ENCODE measurements at regions not wholly inside any gene's neighbourhood (a gene's known extent, or its start where the extent isn't known, plus 50 kb on each side); places are given as distances from the start of the nearest gene placed in this dataset.

- no peaks in the 10 kb centered on the region for H3K79me2 ChIP-seq (ENCODE audit: insufficient read depth)
- WGBS, 2 experiments (ENCODE audit: low coverage in 1 of 2, low lambda C conversion rate in 2 of 2, missing lambda C conversion rate in 2 of 2): 62 to 68% methylated on average over 5 of the region's 5 CpGs
- no peaks in the 10 kb centered on the region for H3K9me2 ChIP-seq (ENCODE audit: insufficient read depth)
- no peaks in the 10 kb centered on the region for H4K20me1 ChIP-seq (ENCODE audit: insufficient read depth)
- no peak overlapping the region for H2AFZ ChIP-seq
- H3K27me3 ChIP-seq (replicated peaks; ENCODE audit: insufficient read depth): no peaks in the 10 kb centered on the region
- no peak overlapping the region for H3K9ac ChIP-seq
- H3K4me3 ChIP-seq: no peak overlapping the region
- DNase-seq: peak; percentile 73
- peaks cover 5% of the 10 kb centered on the region; the same call in 1 of the 2 replicates for H3F3A ChIP-seq (ENCODE audit: insufficient read depth)
- H3K27ac ChIP-seq: no peak overlapping the region
- H3K4me2 ChIP-seq (ENCODE audit: unreplicated experiment): no peak overlapping the region
- TF ChIP-seq EZH2phosphoT487 (IDR thresholded peaks at IDR 0.05; ENCODE audit: insufficient read depth, low read depth) (no peak), EZH2 (IDR thresholded peaks at IDR 0.05; ENCODE audit: insufficient read depth, poor library complexity, severe bottlenecking) (no peak)
- no peaks in the 10 kb centered on the region for H3K36me3 ChIP-seq (ENCODE audit: low read depth)
- peaks cover 10% of the 10 kb centered on the region; the same call in 1 of the 2 replicates for H3K4me1 ChIP-seq (ENCODE audit: insufficient read depth)
- no peaks in the 10 kb centered on the region for H3K9me3 ChIP-seq (ENCODE audit: low read depth)
- in situ Hi-C loops (cut with MboI): no loop called here
Observed at GRCh38 chr7:17130281-17131059, 168.0 kb upstream of the AHR start.

GRCh38 chr7:17131060-17131345 lies 167.4 kb upstream of the AHR start:
- H3K79me2 ChIP-seq (ENCODE audit: insufficient read depth): no peaks in the 10 kb centered on the region
- H3K9me2 ChIP-seq (ENCODE audit: insufficient read depth): no peaks in the 10 kb centered on the region
- H2AFZ ChIP-seq: no peak overlapping the region
- no peak overlapping the region for H3K4me3 ChIP-seq
- peaks cover 5% of the 10 kb centered on the region; the same call in 1 of the 2 replicates for H3F3A ChIP-seq (ENCODE audit: insufficient read depth)
- H3K4me2 ChIP-seq (ENCODE audit: unreplicated experiment): no peak overlapping the region
- no peak overlapping the region for H3K27ac ChIP-seq
- no peaks in the 10 kb centered on the region for H3K27me3 ChIP-seq (replicated peaks; ENCODE audit: insufficient read depth)
- no peaks in the 10 kb centered on the region for H3K9me3 ChIP-seq (ENCODE audit: low read depth)
- in situ Hi-C loops (cut with MboI): no loop called here
- peaks cover 10% of the 10 kb centered on the region; the same call in 1 of the 2 replicates for H3K4me1 ChIP-seq (ENCODE audit: insufficient read depth)
- TF ChIP-seq EZH2 (IDR thresholded peaks at IDR 0.05; ENCODE audit: insufficient read depth, poor library complexity, severe bottlenecking) (no peak), EZH2phosphoT487 (IDR thresholded peaks at IDR 0.05; ENCODE audit: insufficient read depth, low read depth) (no peak)
- WGBS, 2 experiments (ENCODE audit: low coverage in 1 of 2, low lambda C conversion rate in 2 of 2, missing lambda C conversion rate in 2 of 2): 89 to 91% methylated on average over 5 of the region's 5 CpGs
- no peak for DNase-seq
- no peak overlapping the region for H3K9ac ChIP-seq
- no peaks in the 10 kb centered on the region for H4K20me1 ChIP-seq (ENCODE audit: insufficient read depth)
- H3K36me3 ChIP-seq (ENCODE audit: low read depth): no peaks in the 10 kb centered on the region

GRCh38 chr7:17131983-17132655 lies 166.3 kb upstream of the AHR start:
- TF ChIP-seq EZH2phosphoT487 (IDR thresholded peaks at IDR 0.05; ENCODE audit: insufficient read depth, low read depth) (no peak), EZH2 (IDR thresholded peaks at IDR 0.05; ENCODE audit: insufficient read depth, poor library complexity, severe bottlenecking) (no peak)
- no peak overlapping the region for H2AFZ ChIP-seq
- no peak for DNase-seq
- no peaks in the 10 kb centered on the region for H3K9me3 ChIP-seq (ENCODE audit: low read depth)
- peaks cover 10% of the 10 kb centered on the region; the same call in 1 of the 2 replicates for H3K4me1 ChIP-seq (ENCODE audit: insufficient read depth)
- H3K79me2 ChIP-seq (ENCODE audit: insufficient read depth): no peaks in the 10 kb centered on the region
- no peak overlapping the region for H3K4me3 ChIP-seq
- no peak overlapping the region for H3K9ac ChIP-seq
- H3K27me3 ChIP-seq (replicated peaks; ENCODE audit: insufficient read depth): no peaks in the 10 kb centered on the region
- no peaks in the 10 kb centered on the region for H3K36me3 ChIP-seq (ENCODE audit: low read depth)
- H3F3A ChIP-seq (ENCODE audit: insufficient read depth): peaks cover 5% of the 10 kb centered on the region; the same call in 1 of the 2 replicates
- 91 to 95% methylated on average over 6 of the region's 6 CpGs for WGBS, 2 experiments (ENCODE audit: low coverage in 1 of 2, low lambda C conversion rate in 2 of 2, missing lambda C conversion rate in 2 of 2)
- H3K4me2 ChIP-seq (ENCODE audit: unreplicated experiment): no peak overlapping the region
- H3K9me2 ChIP-seq (ENCODE audit: insufficient read depth): no peaks in the 10 kb centered on the region
- H4K20me1 ChIP-seq (ENCODE audit: insufficient read depth): no peaks in the 10 kb centered on the region
- no peak overlapping the region for H3K27ac ChIP-seq
- in situ Hi-C loops (cut with MboI): no loop called here

GRCh38 chr7:17132726-17133125 lies 165.7 kb upstream of the AHR start:
- Histone ChIP-seq H3K9me3 (ENCODE audit: low read depth) (no peaks in the 10 kb centered on the region), H4K20me1 (ENCODE audit: insufficient read depth) (no peaks in the 10 kb centered on the region), H3K4me2 (ENCODE audit: unreplicated experiment) (no peak overlapping the region), H3K4me3 (no peak overlapping the region), H3K36me3 (ENCODE audit: low read depth) (no peaks in the 10 kb centered on the region), H3K9ac (no peak overlapping the region), H3F3A (ENCODE audit: insufficient read depth) (peaks cover 5% of the 10 kb centered on the region; the same call in 1 of the 2 replicates), H3K79me2 (ENCODE audit: insufficient read depth) (no peaks in the 10 kb centered on the region), H3K4me1 (ENCODE audit: insufficient read depth) (peaks cover 10% of the 10 kb centered on the region; the same call in 1 of the 2 replicates), H3K27me3 (replicated peaks; ENCODE audit: insufficient read depth) (no peaks in the 10 kb centered on the region), H2AFZ (no peak overlapping the region), H3K9me2 (ENCODE audit: insufficient read depth) (no peaks in the 10 kb centered on the region), H3K27ac (no peak overlapping the region)
- 47 to 48% methylated on average over 3 of the region's 3 CpGs for WGBS, 2 experiments (ENCODE audit: low coverage in 1 of 2, low lambda C conversion rate in 2 of 2, missing lambda C conversion rate in 2 of 2)
- in situ Hi-C loops (cut with MboI): no loop called here
- DNase-seq: no peak
- TF ChIP-seq EZH2 (IDR thresholded peaks at IDR 0.05; ENCODE audit: insufficient read depth, poor library complexity, severe bottlenecking) (no peak), EZH2phosphoT487 (IDR thresholded peaks at IDR 0.05; ENCODE audit: insufficient read depth, low read depth) (no peak)
